Gastroesophageal sphincter (tissue), 3 donors: ENCODE measurements at regions not wholly inside any gene's neighbourhood (a gene's known extent, or its start where the extent isn't known, plus 50 kb on each side); places are given as distances from the start of the nearest gene placed in this dataset.

Source experiments
- POLR2A ChIP-seq, 2 donors: fragments of 450-650 bp; IDR thresholded peaks; one replicate each; pipeline ENCODE4 v1.6.1; 2017; ENCODE audit warnings: antibody characterized with exemption in 2 of 2, mild to moderate bottlenecking in 2 of 2, moderate library complexity in 1 of 2
- TF ChIP-seq, protein P1 (sequence below), 4 experiments: fragments of 200-600 bp in 2 of 4; fragments of 450-650 bp in 2 of 4; sonication (generic) in 1 of 4; IDR thresholded peaks; one replicate each; pipeline ENCODE4 v1.5.1; 2017 to 2019; ENCODE audit warnings: antibody characterized with exemption in 4 of 4, mild to moderate bottlenecking in 2 of 4, moderate library complexity in 2 of 4

DNA sequence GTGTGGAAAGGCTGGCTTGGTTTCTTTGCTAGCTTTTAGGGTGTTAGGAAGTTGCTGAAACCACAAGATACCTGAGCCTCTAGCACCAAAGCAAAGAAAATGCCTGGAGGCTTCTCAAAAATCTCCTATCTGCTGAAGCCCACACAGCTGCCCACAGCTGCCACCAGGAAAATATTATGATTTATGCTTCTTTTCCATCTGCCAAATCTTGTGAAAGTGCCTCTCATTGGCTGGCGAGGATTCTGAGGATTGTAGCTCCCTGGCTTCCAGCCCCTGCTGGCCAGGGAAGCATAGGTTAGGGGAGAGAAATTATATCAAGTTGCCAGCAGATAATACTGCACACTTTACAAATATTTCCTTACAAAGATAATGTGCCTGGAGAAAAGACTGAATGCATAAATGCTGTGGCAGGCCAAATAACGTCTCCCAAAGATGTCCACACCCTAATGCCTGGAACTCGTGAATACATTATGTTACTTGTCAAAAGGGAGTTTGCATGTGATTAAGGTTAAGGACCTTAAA lies 98.4 kb downstream of the MRPL14 start:
- TF ChIP-seq, protein P1, sequence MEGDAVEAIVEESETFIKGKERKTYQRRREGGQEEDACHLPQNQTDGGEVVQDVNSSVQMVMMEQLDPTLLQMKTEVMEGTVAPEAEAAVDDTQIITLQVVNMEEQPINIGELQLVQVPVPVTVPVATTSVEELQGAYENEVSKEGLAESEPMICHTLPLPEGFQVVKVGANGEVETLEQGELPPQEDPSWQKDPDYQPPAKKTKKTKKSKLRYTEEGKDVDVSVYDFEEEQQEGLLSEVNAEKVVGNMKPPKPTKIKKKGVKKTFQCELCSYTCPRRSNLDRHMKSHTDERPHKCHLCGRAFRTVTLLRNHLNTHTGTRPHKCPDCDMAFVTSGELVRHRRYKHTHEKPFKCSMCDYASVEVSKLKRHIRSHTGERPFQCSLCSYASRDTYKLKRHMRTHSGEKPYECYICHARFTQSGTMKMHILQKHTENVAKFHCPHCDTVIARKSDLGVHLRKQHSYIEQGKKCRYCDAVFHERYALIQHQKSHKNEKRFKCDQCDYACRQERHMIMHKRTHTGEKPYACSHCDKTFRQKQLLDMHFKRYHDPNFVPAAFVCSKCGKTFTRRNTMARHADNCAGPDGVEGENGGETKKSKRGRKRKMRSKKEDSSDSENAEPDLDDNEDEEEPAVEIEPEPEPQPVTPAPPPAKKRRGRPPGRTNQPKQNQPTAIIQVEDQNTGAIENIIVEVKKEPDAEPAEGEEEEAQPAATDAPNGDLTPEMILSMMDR (IDR thresholded peaks at IDR 0.05) = no peak
- no peak for TF ChIP-seq POLR2A (IDR thresholded peaks at IDR 0.05)
